Stimulated activated CD4-positive, alpha-beta T cell treated with anti-CD3 and anti-CD28 coated beads, Interleukin-15, amount 100 ng/mL, for 24 hours (primary cell): ENCODE measurements at regions not wholly inside any gene's neighbourhood (a gene's known extent, or its start where the extent isn't known, plus 50 kb on each side); places are given as distances from the start of the nearest gene placed in this dataset.
"Not testable (repeated sequence)": the region's sequence is repeated elsewhere in the genome, so short reads cannot be mapped to it uniquely, and the experiment has no call there.

Experiments used
- DNase-seq: peaks from one replicate; pipeline ENCODE4 v3.0.0-alpha.2; 2020

- DNase-seq, result not testable (repeated sequence)
These were observed 279.4 kb upstream of the PLGLB2 start for GRCh38 chr2:87468429-87468981.

- DNase-seq, result peak; percentile 69
These were observed 278.4 kb upstream of the PLGLB2 start for GRCh38 chr2:87469180-87470151.

GRCh38 chr2:87470381-87471380 is 277.2 kb upstream of the PLGLB2 start:
- peak; percentile 76 for DNase-seq

GRCh38 chr2:87471478-87471877 is 276.4 kb upstream of the PLGLB2 start:
- not testable (repeated sequence) for DNase-seq

- not testable (repeated sequence) for DNase-seq
These were observed 271.5 kb upstream of the PLGLB2 start for GRCh38 chr2:87476223-87476872.

- peak; percentile 57 for DNase-seq
These were observed 271.0 kb upstream of the PLGLB2 start for GRCh38 chr2:87476936-87477335.

GRCh38 chr2:87477669-87478428 is 270.0 kb upstream of the PLGLB2 start:
- not testable (repeated sequence) for DNase-seq

- not testable (repeated sequence) for DNase-seq
These were observed 269.0 kb upstream of the PLGLB2 start for GRCh38 chr2:87478911-87479310.

GRCh38 chr2:87483093-87483680 is 264.7 kb upstream of the PLGLB2 start:
- DNase-seq, result peak; percentile 40

GRCh38 chr2:87484363-87484762 is 263.5 kb upstream of the PLGLB2 start:
- DNase-seq, result not testable (repeated sequence)

GRCh38 chr2:87485455-87485854 is 262.4 kb upstream of the PLGLB2 start:
- DNase-seq, result not testable (repeated sequence)

GRCh38 chr2:87485884-87486283 is 262.0 kb upstream of the PLGLB2 start:
- peak; percentile 39 for DNase-seq

GRCh38 chr2:87486413-87486812 is 261.5 kb upstream of the PLGLB2 start:
- peak; percentile 31 for DNase-seq

- DNase-seq, result not testable (repeated sequence)
These were observed 259.9 kb upstream of the PLGLB2 start for GRCh38 chr2:87488021-87488420.

- not testable (repeated sequence) for DNase-seq
These were observed 258.9 kb upstream of the PLGLB2 start for GRCh38 chr2:87488991-87489390.

GRCh38 chr2:87494846-87495245 is 253.0 kb upstream of the PLGLB2 start:
- not testable (repeated sequence) for DNase-seq

GRCh38 chr2:87495455-87495854 is 252.4 kb upstream of the PLGLB2 start:
- not testable (repeated sequence) for DNase-seq

- not testable (repeated sequence) for DNase-seq
These were observed 251.6 kb upstream of the PLGLB2 start for GRCh38 chr2:87496036-87497006.

- DNase-seq, result not testable (repeated sequence)
These were observed 250.8 kb upstream of the PLGLB2 start for GRCh38 chr2:87497135-87497534.

- DNase-seq, result not testable (repeated sequence)
These were observed 250.2 kb upstream of the PLGLB2 start for GRCh38 chr2:87497700-87498099.
